Thoracic aorta (tissue), 2 donors: ENCODE measurements at regions not wholly inside any gene's neighbourhood (a gene's known extent, or its start where the extent isn't known, plus 50 kb on each side); places are given as distances from the start of the nearest gene placed in this dataset.

Experiments
- ATAC-seq: fragments of 150-250 bp; one replicate; pipeline ENCODE4 v1.8.0; 2017; ENCODE audit warnings: low read depth; ENCODE audit not compliant: insufficient number of reproducible peaks, low FRiP score
- DNase-seq: peaks from one replicate; pipeline ENCODE4 v3.0.0-alpha.2; 2020; ENCODE audit warnings: low spot score
- H3K27ac ChIP-seq, 2 donors: fragments of 200-600 bp; sonication (generic); 1 replicate in 1 of 2; 2 replicates in 1 of 2; pipeline ENCODE4 v1.5.1; 2016; ENCODE audit warnings: mild to moderate bottlenecking in 2 of 2, moderate library complexity in 2 of 2
- H3K27me3 ChIP-seq: fragments of 200-600 bp; sonication (generic); replicated peaks from 2 replicates; pipeline ENCODE4 v1.6.0; 2016; ENCODE audit warnings: mild to moderate bottlenecking; ENCODE audit not compliant: insufficient read depth
- H3K36me3 ChIP-seq: fragments of 200-600 bp; sonication (generic); one replicate; pipeline ENCODE4 v1.5.1; 2016
- H3K4me1 ChIP-seq, 2 donors: fragments of 200-600 bp; sonication (generic); 1 replicate in 1 of 2; 2 replicates in 1 of 2; pipeline versions ENCODE4 v1.5.1 to v1.6.0; 2016; ENCODE audit warnings: low read depth in 2 of 2, mild to moderate bottlenecking in 1 of 2; ENCODE audit not compliant: control insufficient read depth in 1 of 2
- H3K4me3 ChIP-seq: fragments of 200-600 bp; sonication (generic); 2 replicates; pipeline ENCODE4 v1.5.1; 2016; ENCODE audit warnings: mild to moderate bottlenecking
- H3K9me3 ChIP-seq: fragments of 200-600 bp; sonication (generic); 2 replicates; pipeline ENCODE4 v1.5.1; 2016
- TF ChIP-seq, protein P1 (sequence below): fragments of 200-600 bp; sonication (generic); IDR thresholded peaks from one replicate; pipeline ENCODE4 v1.5.1; 2019; ENCODE audit warnings: antibody characterized with exemption

- TF ChIP-seq, protein P1, sequence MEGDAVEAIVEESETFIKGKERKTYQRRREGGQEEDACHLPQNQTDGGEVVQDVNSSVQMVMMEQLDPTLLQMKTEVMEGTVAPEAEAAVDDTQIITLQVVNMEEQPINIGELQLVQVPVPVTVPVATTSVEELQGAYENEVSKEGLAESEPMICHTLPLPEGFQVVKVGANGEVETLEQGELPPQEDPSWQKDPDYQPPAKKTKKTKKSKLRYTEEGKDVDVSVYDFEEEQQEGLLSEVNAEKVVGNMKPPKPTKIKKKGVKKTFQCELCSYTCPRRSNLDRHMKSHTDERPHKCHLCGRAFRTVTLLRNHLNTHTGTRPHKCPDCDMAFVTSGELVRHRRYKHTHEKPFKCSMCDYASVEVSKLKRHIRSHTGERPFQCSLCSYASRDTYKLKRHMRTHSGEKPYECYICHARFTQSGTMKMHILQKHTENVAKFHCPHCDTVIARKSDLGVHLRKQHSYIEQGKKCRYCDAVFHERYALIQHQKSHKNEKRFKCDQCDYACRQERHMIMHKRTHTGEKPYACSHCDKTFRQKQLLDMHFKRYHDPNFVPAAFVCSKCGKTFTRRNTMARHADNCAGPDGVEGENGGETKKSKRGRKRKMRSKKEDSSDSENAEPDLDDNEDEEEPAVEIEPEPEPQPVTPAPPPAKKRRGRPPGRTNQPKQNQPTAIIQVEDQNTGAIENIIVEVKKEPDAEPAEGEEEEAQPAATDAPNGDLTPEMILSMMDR: no peak
- Histone ChIP-seq H3K36me3 (no peaks in the 10 kb centered on the region), H3K4me1 (no peaks in the 10 kb centered on the region), H3K4me3 (no peak overlapping the region), H3K27ac (no peak overlapping the region), H3K9me3 (no peaks in the 10 kb centered on the region), H3K27me3 (no peaks in the 10 kb centered on the region)
- no peak for ATAC-seq
- DNase-seq: no peak
These were observed 491.6 kb downstream of the QKI start for GRCh38 chr6:163906006-163906710.

DNA sequence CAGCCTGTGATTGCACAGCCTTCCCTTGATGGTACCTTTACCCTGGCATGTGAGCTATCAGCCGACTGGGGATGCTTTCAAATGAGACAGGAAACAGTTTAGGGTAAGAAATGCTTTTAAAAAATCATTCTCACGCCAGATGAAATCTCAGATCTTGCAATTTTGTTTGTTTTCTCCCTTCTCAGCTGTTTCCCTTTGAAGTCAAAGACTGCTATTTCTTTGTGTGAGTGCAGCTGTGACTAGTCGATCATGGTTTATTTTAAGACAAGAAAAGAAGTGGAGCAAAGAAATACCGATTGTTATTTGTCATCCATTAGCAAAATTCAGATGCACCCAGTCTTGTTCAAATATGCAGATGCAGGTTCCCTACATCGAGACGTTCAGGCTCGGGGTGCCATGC lies 489.7 kb downstream of the QKI start:
- Histone ChIP-seq H3K27ac (no peak overlapping the region), H3K9me3 (no peaks in the 10 kb centered on the region), H3K4me3 (no peak overlapping the region), H3K27me3 (no peaks in the 10 kb centered on the region), H3K36me3 (no peaks in the 10 kb centered on the region), H3K4me1 (no peaks in the 10 kb centered on the region)
- DNase-seq: no peak
- TF ChIP-seq, protein P1: no peak
- no peak for ATAC-seq

GRCh38 chr6:163903541-163903940 lies 489.0 kb downstream of the QKI start:
- Histone ChIP-seq H3K9me3 (no peaks in the 10 kb centered on the region), H3K27ac (no peak overlapping the region), H3K36me3 (no peaks in the 10 kb centered on the region), H3K4me3 (no peak overlapping the region), H3K27me3 (no peaks in the 10 kb centered on the region), H3K4me1 (no peaks in the 10 kb centered on the region)
- TF ChIP-seq, protein P1: no peak
- no peak for DNase-seq
- ATAC-seq: no peak

GRCh38 chr6:163902993-163903392 lies 488.5 kb downstream of the QKI start:
- H3K4me1 ChIP-seq: no peaks in the 10 kb centered on the region
- H3K9me3 ChIP-seq: no peaks in the 10 kb centered on the region
- no peak overlapping the region for H3K27ac ChIP-seq
- DNase-seq: no peak
- H3K4me3 ChIP-seq: no peak overlapping the region
- H3K36me3 ChIP-seq: no peaks in the 10 kb centered on the region
- TF ChIP-seq, protein P1: no peak
- ATAC-seq: no peak
- H3K27me3 ChIP-seq: no peaks in the 10 kb centered on the region

- Histone ChIP-seq H3K36me3 (no peaks in the 10 kb centered on the region), H3K27ac (no peak overlapping the region), H3K4me3 (no peak overlapping the region), H3K4me1 (no peaks in the 10 kb centered on the region), H3K27me3 (no peaks in the 10 kb centered on the region), H3K9me3 (no peaks in the 10 kb centered on the region)
- ATAC-seq (no peak), DNase-seq (no peak)
- TF ChIP-seq, protein P1: no peak
These were observed 487.2 kb downstream of the QKI start for GRCh38 chr6:163901681-163902080.
